HepG2 (cell line): ENCODE measurements at regions not wholly inside any gene's neighbourhood (a gene's known extent, or its start where the extent isn't known, plus 50 kb on each side); places are given as distances from the start of the nearest gene placed in this dataset.
A peak's percentile ranks its signal among the peaks of the same experiment; 100 is the strongest.

Experiments
- AGO1 ChIP-seq: fragments of 200-400 bp; formaldehyde crosslinking; IDR thresholded peaks from 2 replicates; pipeline ENCODE4 v1.6.1; 2017; ENCODE audit warnings: mild to moderate bottlenecking, low read depth, low read length, moderate library complexity; ENCODE audit not compliant: poor library complexity, severe bottlenecking
- CREBL2 ChIP-seq: sonication (generic); formaldehyde crosslinking; IDR thresholded peaks from 2 replicates; pipeline ENCODE4 v1.8.1; 2023; ENCODE audit warnings: missing genetic modification reagents, mild to moderate bottlenecking, borderline replicate concordance
- MLX ChIP-seq: IDR thresholded peaks from 2 replicates; pipeline ENCODE4 v1.6.1; 2016
- NR2F2 ChIP-seq: IDR thresholded peaks from 2 replicates; pipeline ENCODE4 v1.6.1; 2012; ENCODE audit warnings: low read depth, inconsistent platforms, borderline replicate concordance
- NR3C1 ChIP-seq: sonication (generic); formaldehyde crosslinking; IDR thresholded peaks from 2 replicates; pipeline ENCODE4 v1.4.0; 2020; ENCODE audit warnings: missing genetic modification reagents
- NRL ChIP-seq: sonication (generic); formaldehyde crosslinking; IDR thresholded peaks from 2 replicates; pipeline ENCODE4 v1.5.0; 2020; ENCODE audit warnings: missing genetic modification reagents, mild to moderate bottlenecking, moderate library complexity, borderline replicate concordance
- PRDM4 ChIP-seq: sonication (generic); formaldehyde crosslinking; IDR thresholded peaks from 2 replicates; pipeline ENCODE4 v1.9.0; 2021; ENCODE audit warnings: missing genetic modification reagents, borderline replicate concordance
- SNAPC5 ChIP-seq: sonication (generic); formaldehyde crosslinking; IDR thresholded peaks from 2 replicates; pipeline ENCODE4 v1.8.1; 2023; ENCODE audit warnings: mild to moderate bottlenecking, missing genetic modification reagents, borderline replicate concordance
- THAP7 ChIP-seq: sonication (generic); formaldehyde crosslinking; IDR thresholded peaks from 2 replicates; pipeline ENCODE4 v1.8.1; 2023; ENCODE audit warnings: mild to moderate bottlenecking, missing genetic modification reagents
- XBP1 ChIP-seq: sonication (generic); formaldehyde crosslinking; IDR thresholded peaks from 2 replicates; pipeline ENCODE4 v1.5.0; 2020; ENCODE audit warnings: missing genetic modification reagents
- ZBTB44 ChIP-seq: sonication (generic); formaldehyde crosslinking; IDR thresholded peaks from 2 replicates; pipeline ENCODE4 v1.4.0; 2020; ENCODE audit warnings: missing genetic modification reagents
- ZHX2 ChIP-seq, 2 experiments: sonication (generic) in 1 of 2; formaldehyde crosslinking in 1 of 2; IDR thresholded peaks; 2 replicates each; pipeline versions ENCODE4 v1.6.1 to v1.9.0; 2014 to 2022; ENCODE audit warnings: antibody characterized with exemption in 1 of 2, borderline replicate concordance in 1 of 2, inconsistent platforms in 1 of 2, low read depth in 1 of 2, missing genetic modification reagents in 1 of 2
- ZNF251 ChIP-seq: sonication (generic); formaldehyde crosslinking; IDR thresholded peaks from 2 replicates; pipeline ENCODE4 v1.9.0; 2021; ENCODE audit warnings: mild to moderate bottlenecking, missing genetic modification reagents
- ZNF746 ChIP-seq: sonication (generic); formaldehyde crosslinking; IDR thresholded peaks from 2 replicates; pipeline ENCODE4 v1.8.0; 2022; ENCODE audit warnings: mild to moderate bottlenecking, missing genetic modification reagents
- ZNF782 ChIP-seq: sonication (generic); formaldehyde crosslinking; IDR thresholded peaks from 2 replicates; pipeline ENCODE4 v1.4.0; 2020; ENCODE audit warnings: missing genetic modification reagents, mild to moderate bottlenecking, borderline replicate concordance
- ZSCAN25 ChIP-seq: sonication (generic); formaldehyde crosslinking; IDR thresholded peaks from 2 replicates; pipeline ENCODE4 v1.8.0; 2022; ENCODE audit warnings: mild to moderate bottlenecking, missing genetic modification reagents

GRCh38 chr5:139742173-139742903 is 53.3 kb upstream of the PSD2 start (continued):
- TF ChIP-seq AGO1 (no peak), NR3C1 (no peak), ZHX2 (IDR thresholded peaks at IDR 0.05; ENCODE audit: low read depth) (no peak), ZHX2 (CRISPR knock-in tag; IDR thresholded peaks at IDR 0.05; ENCODE audit: borderline replicate concordance) (no peak), NR2F2 (no peak), NRL (CRISPR knock-in tag) (peak; percentile 61; the same call in 1 of the 2 replicates), THAP7 (CRISPR knock-in tag) (no peak), ZBTB44 (no peak), ZNF251 (peak; percentile 73; the same call in 1 of the 2 replicates), MLX (CRISPR knock-in tag) (peak; percentile 45; the same call in 1 of the 2 replicates), PRDM4 (no peak), CREBL2 (CRISPR knock-in tag) (no peak), SNAPC5 (CRISPR knock-in tag) (no peak), ZNF782 (CRISPR knock-in tag) (no peak), ZNF746 (CRISPR knock-in tag) (no peak), XBP1 (CRISPR knock-in tag) (no peak), ZSCAN25 (CRISPR knock-in tag) (peak; percentile 27; the same call in 1 of the 2 replicates)
